AG10803 (cell line): ENCODE measurements at regions not wholly inside any gene's neighbourhood (a gene's known extent, or its start where the extent isn't known, plus 50 kb on each side); places are given as distances from the start of the nearest gene placed in this dataset.

ENCODE experiments used
- DNase-seq: peaks from one replicate; pipeline ENCODE4 v3.0.0; 2010; ENCODE audit warnings: low read depth
- H3K4me3 ChIP-seq: 2 replicates; pipeline ENCODE4 v1.5.1; 2011; ENCODE audit warnings: mild to moderate bottlenecking, low read length, control low read depth
- CTCF ChIP-seq: conservative IDR thresholded peaks from 2 replicates; pipeline ENCODE4 v1.5.1; 2011; ENCODE audit warnings: mild to moderate bottlenecking, low read length, control low read depth, inconsistent platforms

GRCh38 chr1:48115835-48116234 is 106.7 kb upstream of the SLC5A9 start:
- TF ChIP-seq CTCF, result no peak
- no peak overlapping the region for H3K4me3 ChIP-seq
- no peak for DNase-seq

- H3K4me3 ChIP-seq, result no peak overlapping the region
- no peak for TF ChIP-seq CTCF
- no peak for DNase-seq
Observed at GRCh38 chr1:48114596-48115382, 107.7 kb upstream of the SLC5A9 start.

GRCh38 chr1:48109390-48110013 is 112.3 kb upstream of the TRABD2B start:
- peak; percentile 96 for TF ChIP-seq CTCF
- DNase-seq, result peak; percentile 61
- H3K4me3 ChIP-seq, result no peak overlapping the region

- no peak overlapping the region for H3K4me3 ChIP-seq
- DNase-seq, result no peak
- no peak for TF ChIP-seq CTCF
Observed at GRCh38 chr1:48107516-48107915, 110.3 kb upstream of the TRABD2B start.

- no peak overlapping the region for H3K4me3 ChIP-seq
- no peak for DNase-seq
- TF ChIP-seq CTCF, result no peak
Observed at GRCh38 chr1:48106049-48106448, 108.9 kb upstream of the TRABD2B start.

- no peak for DNase-seq
- no peak overlapping the region for H3K4me3 ChIP-seq
- TF ChIP-seq CTCF, result peak; percentile 9; the same call in 1 of the 2 replicates
Observed at GRCh38 chr1:48105165-48105564, 108.0 kb upstream of the TRABD2B start.

GRCh38 chr1:48103495-48103894 is 106.3 kb upstream of the TRABD2B start:
- H3K4me3 ChIP-seq, result no peak overlapping the region
- TF ChIP-seq CTCF, result no peak
- DNase-seq, result no peak
